Endothelial cell of umbilical vein (primary cell): ENCODE measurements at regions not wholly inside any gene's neighbourhood (a gene's known extent, or its start where the extent isn't known, plus 50 kb on each side); places are given as distances from the start of the nearest gene placed in this dataset.

ENCODE experiments used
- BruUV-seq: library from RNA; stranded (reverse); fragments of 400-500 nt; replicated peaks from 2 replicates; lab custom pipeline; 2021; lab: Mats Ljungman, UMichigan
- CTCF ChIA-PET: fragments of 300-600, 350-600 bp; sonication (Branson Sonifier 250); formaldehyde crosslinking; loops from one replicate; lab custom pipeline; 2021; ENCODE audit warnings: antibody characterized with exemption, inconsistent platforms; lab: Charles Lee
- POLR2A ChIA-PET: fragments of 300-600, 350-600 bp; sonication (Branson Sonifier 250); formaldehyde crosslinking; loops from one replicate; lab custom pipeline; 2021; ENCODE audit warnings: antibody characterized with exemption, inconsistent platforms; lab: Charles Lee
- DNase-seq: peaks from one replicate; pipeline ENCODE4 v3.0.0-alpha.2; 2011; ENCODE audit warnings: low read depth, low spot score
- FAIRE-seq: peaks from 2 replicates; lab custom pipeline; 2011; peaks lifted over from hg19 to GRCh38; lab: Jason Lieb, UNC
- H2AFZ ChIP-seq: 2 replicates; pipeline ENCODE4 v1.6.0; 2012; ENCODE audit warnings: low read depth, low read length, control low read depth, inconsistent platforms
- H3K27ac ChIP-seq: 2 replicates; pipeline ENCODE4 v1.5.1; 2011; ENCODE audit warnings: low read depth, mild to moderate bottlenecking, control low read depth, low read length, moderate library complexity; ENCODE audit not compliant: insufficient read depth
- H3K27me3 ChIP-seq, 2 experiments: 2 replicates each; pipeline versions ENCODE4 v1.6.0 to v1.6.1; 2011; ENCODE audit warnings: low read length in 2 of 2, mixed read lengths in 1 of 2; ENCODE audit not compliant: control insufficient read depth in 2 of 2, insufficient read depth in 2 of 2
- H3K36me3 ChIP-seq, 2 experiments: 2 replicates in 1 of 2; 3 replicates in 1 of 2; pipeline ENCODE4 v1.5.1; 2011; ENCODE audit warnings: low read length in 2 of 2, mild to moderate bottlenecking in 1 of 2, moderate library complexity in 1 of 2; ENCODE audit not compliant: control insufficient read depth in 2 of 2, insufficient read depth in 2 of 2; ENCODE audit errors: extremely low read depth in 1 of 2
- H3K4me1 ChIP-seq: 3 replicates; pipeline ENCODE4 v1.5.1; 2011; ENCODE audit warnings: mild to moderate bottlenecking, low read length; ENCODE audit not compliant: control insufficient read depth, insufficient read depth; ENCODE audit errors: extremely low read depth
- H3K4me2 ChIP-seq: 2 replicates; pipeline ENCODE4 v1.6.1; 2011; ENCODE audit warnings: low read length, control low read depth, mixed read lengths; ENCODE audit not compliant: insufficient read depth
- H3K4me3 ChIP-seq, 3 experiments: fragments of 200-600 bp in 1 of 3; sonication (generic), shearing (Covaris generic) in 1 of 3; replicated peaks in 1 of 3; 2 replicates each; pipeline ENCODE4 v1.5.1; 2011 to 2016; ENCODE audit warnings: control low read depth in 3 of 3, low read length in 3 of 3, mild to moderate bottlenecking in 2 of 3, inconsistent platforms in 1 of 3, low read depth in 1 of 3, moderate library complexity in 1 of 3; ENCODE audit not compliant: insufficient read depth in 1 of 3
- H3K79me2 ChIP-seq: 2 replicates; pipeline ENCODE4 v1.6.0; 2012; ENCODE audit warnings: low read length, inconsistent platforms; ENCODE audit not compliant: control insufficient read depth, insufficient read depth
- H3K9ac ChIP-seq: replicated peaks from 2 replicates; pipeline ENCODE3; 2011; ENCODE audit warnings: low read length, control low read depth; ENCODE audit not compliant: insufficient read depth; ENCODE audit errors: extremely low read depth
- H3K9me1 ChIP-seq: replicated peaks from 3 replicates; pipeline ENCODE4 v1.6.0; 2011; ENCODE audit warnings: mild to moderate bottlenecking, low read length; ENCODE audit not compliant: control insufficient read depth, insufficient read depth; ENCODE audit errors: extremely low read depth
- H3K9me3 ChIP-seq: replicated peaks from 2 replicates; pipeline ENCODE4 v1.5.1; 2012; ENCODE audit warnings: low read length, inconsistent platforms; ENCODE audit not compliant: control insufficient read depth, insufficient read depth
- H4K20me1 ChIP-seq: replicated peaks from 2 replicates; pipeline ENCODE3; 2011; ENCODE audit warnings: mild to moderate bottlenecking, low read length; ENCODE audit not compliant: control insufficient read depth, insufficient read depth; ENCODE audit errors: extremely low read depth
- EZH2 ChIP-seq: IDR thresholded peaks from 2 replicates; pipeline ENCODE4 v1.6.1; 2012; ENCODE audit warnings: borderline replicate concordance, low read depth, mild to moderate bottlenecking, moderate library complexity, low read length, inconsistent platforms; ENCODE audit not compliant: severe bottlenecking
- FOS ChIP-seq: IDR thresholded peaks from 2 replicates; pipeline ENCODE4 v1.6.1; 2011; ENCODE audit warnings: mild to moderate bottlenecking, low read length, moderate library complexity, borderline replicate concordance; ENCODE audit not compliant: insufficient read depth
- GATA2 ChIP-seq: IDR thresholded peaks from 2 replicates; pipeline ENCODE4 v1.7.0; 2011; ENCODE audit warnings: low read depth, mild to moderate bottlenecking, moderate library complexity, mixed read lengths, low read length; ENCODE audit not compliant: insufficient read length, insufficient read depth
- JUN ChIP-seq: IDR thresholded peaks from 2 replicates; pipeline ENCODE4 v1.6.1; 2011; ENCODE audit warnings: borderline replicate concordance, low read depth; ENCODE audit not compliant: insufficient read length, insufficient read depth
- MYC ChIP-seq: IDR thresholded peaks from one replicate; pipeline ENCODE4 v1.6.1; 2011; ENCODE audit warnings: mild to moderate bottlenecking, low read depth, low read length
- POLR2A ChIP-seq: IDR thresholded peaks from 2 replicates; pipeline ENCODE4 v1.6.1; 2012; ENCODE audit warnings: low read depth, mild to moderate bottlenecking, control low read depth, low read length
- POLR2AphosphoS5 ChIP-seq: IDR thresholded peaks from 2 replicates; pipeline ENCODE4 v1.6.1; 2012; ENCODE audit warnings: low read depth, mild to moderate bottlenecking, control low read depth, low read length, moderate library complexity; ENCODE audit not compliant: insufficient read depth
- dilution Hi-C: fragments of 300-500 bp; cut with MboI; formaldehyde crosslinking; loops from one replicate; pipeline ENCODE4 v1.15.0; 2019; ENCODE audit warnings: low sequenced_read_pairs; ENCODE audit not compliant: extremely low pct_ligation_motif_present
- intact Hi-C: fragments of 100-400 bp; cut with micrococcal nuclease; formaldehyde crosslinking; loops from one replicate; pipeline ENCODE4 v1.10.0; 2022
- TF ChIP-seq, protein P1 (sequence below): IDR thresholded peaks from 2 replicates; pipeline ENCODE4 v1.6.1; 2011; ENCODE audit not compliant: insufficient read depth, insufficient read length
- TF ChIP-seq, protein P2 (sequence below), 2 donors: IDR thresholded peaks; 1 replicate in 1 of 2; 2 replicates in 1 of 2; pipeline ENCODE4 v1.5.1; 2011; ENCODE audit warnings: low read length in 2 of 2, mild to moderate bottlenecking in 2 of 2, moderate library complexity in 2 of 2, control low read depth in 1 of 2, inconsistent platforms in 1 of 2, low read depth in 1 of 2; ENCODE audit not compliant: insufficient read depth in 1 of 2; ENCODE audit errors: extremely low read depth in 1 of 2

- Histone ChIP-seq H3K4me3 (no peak overlapping the region), H2AFZ (no peak overlapping the region), H4K20me1 (no peaks in the 10 kb centered on the region), H3K27ac (no peak overlapping the region), H3K9ac (no peak overlapping the region), H3K79me2 (no peaks in the 10 kb centered on the region), H3K36me3 (no peaks in the 10 kb centered on the region), H3K27me3 (no peaks in the 10 kb centered on the region), H3K4me1 (no peaks in the 10 kb centered on the region), H3K9me1 (no peaks in the 10 kb centered on the region), H3K4me2 (no peak overlapping the region), H3K9me3 (no peaks in the 10 kb centered on the region)
- DNase-seq (no peak), FAIRE-seq (no peak)
- BruUV-seq = no TSS peak
- ChIA-PET CTCF (no interaction called here), POLR2A (no interaction called here)
- TF ChIP-seq, protein P1, sequence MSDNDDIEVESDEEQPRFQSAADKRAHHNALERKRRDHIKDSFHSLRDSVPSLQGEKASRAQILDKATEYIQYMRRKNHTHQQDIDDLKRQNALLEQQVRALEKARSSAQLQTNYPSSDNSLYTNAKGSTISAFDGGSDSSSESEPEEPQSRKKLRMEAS = no peak
- TF ChIP-seq FOS (no peak), GATA2 (no peak), POLR2AphosphoS5 (no peak), POLR2A (no peak), EZH2 (no peak), JUN (no peak), MYC (no peak)
- TF ChIP-seq, protein P2, sequence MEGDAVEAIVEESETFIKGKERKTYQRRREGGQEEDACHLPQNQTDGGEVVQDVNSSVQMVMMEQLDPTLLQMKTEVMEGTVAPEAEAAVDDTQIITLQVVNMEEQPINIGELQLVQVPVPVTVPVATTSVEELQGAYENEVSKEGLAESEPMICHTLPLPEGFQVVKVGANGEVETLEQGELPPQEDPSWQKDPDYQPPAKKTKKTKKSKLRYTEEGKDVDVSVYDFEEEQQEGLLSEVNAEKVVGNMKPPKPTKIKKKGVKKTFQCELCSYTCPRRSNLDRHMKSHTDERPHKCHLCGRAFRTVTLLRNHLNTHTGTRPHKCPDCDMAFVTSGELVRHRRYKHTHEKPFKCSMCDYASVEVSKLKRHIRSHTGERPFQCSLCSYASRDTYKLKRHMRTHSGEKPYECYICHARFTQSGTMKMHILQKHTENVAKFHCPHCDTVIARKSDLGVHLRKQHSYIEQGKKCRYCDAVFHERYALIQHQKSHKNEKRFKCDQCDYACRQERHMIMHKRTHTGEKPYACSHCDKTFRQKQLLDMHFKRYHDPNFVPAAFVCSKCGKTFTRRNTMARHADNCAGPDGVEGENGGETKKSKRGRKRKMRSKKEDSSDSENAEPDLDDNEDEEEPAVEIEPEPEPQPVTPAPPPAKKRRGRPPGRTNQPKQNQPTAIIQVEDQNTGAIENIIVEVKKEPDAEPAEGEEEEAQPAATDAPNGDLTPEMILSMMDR (IDR thresholded peaks at IDR 0.05; ENCODE audit: extremely low read depth in 1 of 2, insufficient read depth in 1 of 2, low read depth in 1 of 2, low read length in 2 of 2) = no peak
- intact Hi-C loops (no loop called here), dilution Hi-C loops (no loop called here)
Observed at GRCh38 chr22:47372111-47372581, 609.7 kb downstream of the TBC1D22A start.
